ENCODE measurements at regions not wholly inside any gene's neighbourhood (a gene's known extent, or its start where the extent isn't known, plus 50 kb on each side); places are given as distances from the start of the nearest gene placed in this dataset.

- Histone ChIP-seq H3K36me3 (no peaks in the 10 kb centered on the region), H3K9me3 (no peaks in the 10 kb centered on the region), H3K27me3 (ENCODE audit: low read depth) (no peaks in the 10 kb centered on the region), H3K4me3 (no peak overlapping the region), H3K4me1 (no peaks in the 10 kb centered on the region), H3K27ac (no peak overlapping the region)
- ATAC-seq, result no peak
- TF ChIP-seq CTCF (IDR thresholded peaks at IDR 0.05), result no peak
- no peak for DNase-seq
- intact Hi-C loops (cut with DNase I), result no loop called here
These were observed 435.4 kb downstream of the WDR72 start for GRCh38 chr15:53324061-53324460.

- Histone ChIP-seq H3K27ac (no peak overlapping the region), H3K27me3 (ENCODE audit: low read depth) (no peaks in the 10 kb centered on the region), H3K36me3 (no peaks in the 10 kb centered on the region), H3K4me1 (no peaks in the 10 kb centered on the region), H3K4me3 (no peak overlapping the region), H3K9me3 (no peaks in the 10 kb centered on the region)
- intact Hi-C loops (cut with DNase I), result no loop called here
- TF ChIP-seq CTCF (IDR thresholded peaks at IDR 0.05), result no peak
- ATAC-seq, result no peak
- DNase-seq, result no peak
These were observed 436.3 kb downstream of the WDR72 start for GRCh38 chr15:53323191-53323590.

GRCh38 chr15:53320816-53321215 is 438.6 kb downstream of the WDR72 start:
- intact Hi-C loops (cut with DNase I), result no loop called here
- no peak for DNase-seq
- Histone ChIP-seq H3K36me3 (no peaks in the 10 kb centered on the region), H3K4me3 (no peak overlapping the region), H3K9me3 (no peaks in the 10 kb centered on the region), H3K27ac (no peak overlapping the region), H3K4me1 (no peaks in the 10 kb centered on the region), H3K27me3 (ENCODE audit: low read depth) (no peaks in the 10 kb centered on the region)
- ATAC-seq, result no peak
- TF ChIP-seq CTCF (IDR thresholded peaks at IDR 0.05), result no peak

- DNase-seq (no peak), ATAC-seq (no peak)
- Histone ChIP-seq H3K9me3 (no peaks in the 10 kb centered on the region), H3K27me3 (ENCODE audit: low read depth) (no peaks in the 10 kb centered on the region), H3K36me3 (no peaks in the 10 kb centered on the region), H3K4me3 (no peak overlapping the region), H3K4me1 (no peaks in the 10 kb centered on the region), H3K27ac (no peak overlapping the region)
- TF ChIP-seq CTCF (IDR thresholded peaks at IDR 0.05), result no peak
- intact Hi-C loops (cut with DNase I), result no loop called here
These were observed 446.8 kb downstream of the WDR72 start for GRCh38 chr15:53312707-53313106.

- no peak for TF ChIP-seq CTCF (IDR thresholded peaks at IDR 0.05)
- Histone ChIP-seq H3K27ac (no peak overlapping the region), H3K27me3 (ENCODE audit: low read depth) (no peaks in the 10 kb centered on the region), H3K4me3 (no peak overlapping the region), H3K9me3 (no peaks in the 10 kb centered on the region), H3K36me3 (no peaks in the 10 kb centered on the region), H3K4me1 (no peaks in the 10 kb centered on the region)
- ATAC-seq (no peak), DNase-seq (no peak)
- intact Hi-C loops (cut with DNase I), result no loop called here
These were observed 448.8 kb downstream of the WDR72 start for GRCh38 chr15:53310709-53311108.

Measured in lower lobe of right lung (tissue), 2 donors.